H9 (cell line): ENCODE measurements at regions not wholly inside any gene's neighbourhood (a gene's known extent, or its start where the extent isn't known, plus 50 kb on each side); places are given as distances from the start of the nearest gene placed in this dataset.

Source experiments
- DNase-seq: peaks from one replicate; pipeline ENCODE4 v3.0.0-alpha.2; 2017
- H2AFZ ChIP-seq: one replicate; pipeline ENCODE4 v1.6.1; 2013; ENCODE audit warnings: mild to moderate bottlenecking, low read length, control low read depth, moderate library complexity
- H2AK5ac ChIP-seq: 2 replicates; pipeline ENCODE4 v1.6.1; 2013; ENCODE audit warnings: low read length, control low read depth, mixed read lengths; ENCODE audit not compliant: insufficient read length
- H2BK120ac ChIP-seq: one replicate; pipeline ENCODE4 v1.6.1; 2013; ENCODE audit warnings: low read depth, mild to moderate bottlenecking, low read length, control low read depth, inconsistent platforms; ENCODE audit not compliant: poor library complexity, severe bottlenecking
- H2BK12ac ChIP-seq: 2 replicates; pipeline ENCODE4 v1.6.1; 2013; ENCODE audit warnings: low read length, control low read depth, mixed read lengths, low read depth; ENCODE audit not compliant: insufficient read length
- H2BK15ac ChIP-seq: 2 replicates; pipeline ENCODE4 v1.6.1; 2013; ENCODE audit warnings: low read depth, low read length, control low read depth
- H2BK20ac ChIP-seq: one replicate; pipeline ENCODE4 v1.6.1; 2013; ENCODE audit warnings: low read depth, mild to moderate bottlenecking, low read length, control low read depth, inconsistent platforms; ENCODE audit not compliant: poor library complexity, severe bottlenecking
- H2BK5ac ChIP-seq: 2 replicates; pipeline ENCODE4 v1.6.1; 2013; ENCODE audit warnings: low read length, control low read depth, mixed read lengths; ENCODE audit not compliant: insufficient read length
- H3K14ac ChIP-seq: 2 replicates; pipeline ENCODE4 v1.6.1; 2013; ENCODE audit warnings: low read length, control low read depth; ENCODE audit not compliant: insufficient read depth
- H3K18ac ChIP-seq: 2 replicates; pipeline ENCODE4 v1.6.1; 2013; ENCODE audit warnings: low read depth, mild to moderate bottlenecking, mixed read lengths, low read length, control low read depth; ENCODE audit not compliant: insufficient read length
- H3K23ac ChIP-seq: 2 replicates; pipeline ENCODE4 v1.6.1; 2013; ENCODE audit warnings: low read length, control low read depth, mixed read lengths, low read depth; ENCODE audit not compliant: insufficient read length
- H3K23me2 ChIP-seq: 2 replicates; pipeline ENCODE4 v1.6.1; 2013; ENCODE audit warnings: low read depth, mild to moderate bottlenecking, mixed read lengths, low read length, control low read depth; ENCODE audit not compliant: insufficient read length, poor library complexity, severe bottlenecking
- H3K27ac ChIP-seq: 2 replicates; pipeline ENCODE4 v1.5.1; 2013; ENCODE audit warnings: low read length, control low read depth, mixed read lengths, low read depth; ENCODE audit not compliant: insufficient read length
- H3K27me3 ChIP-seq: 2 replicates; pipeline ENCODE4 v1.6.1; 2013; ENCODE audit warnings: low read length, control low read depth, inconsistent platforms; ENCODE audit not compliant: insufficient read depth
- H3K4ac ChIP-seq: 2 replicates; pipeline ENCODE4 v1.6.1; 2013; ENCODE audit warnings: low read depth, mild to moderate bottlenecking, control low read depth, inconsistent platforms, low read length, moderate library complexity
- H3K4me1 ChIP-seq: 2 replicates; pipeline ENCODE4 v1.6.1; 2013; ENCODE audit warnings: low read length, control low read depth, inconsistent platforms; ENCODE audit not compliant: insufficient read depth
- H3K4me2 ChIP-seq: 2 replicates; pipeline ENCODE4 v1.6.1; 2013; ENCODE audit warnings: low read length, control low read depth, mixed read lengths; ENCODE audit not compliant: insufficient read length, insufficient read depth
- H3K56ac ChIP-seq: 2 replicates; pipeline ENCODE4 v1.6.1; 2013; ENCODE audit warnings: low read depth, mild to moderate bottlenecking, mixed read lengths, low read length, control low read depth; ENCODE audit not compliant: insufficient read length
- H3K79me1 ChIP-seq: 2 replicates; pipeline ENCODE4 v1.6.1; 2013; ENCODE audit warnings: low read depth, mild to moderate bottlenecking, moderate library complexity, low read length, control low read depth, inconsistent platforms; ENCODE audit not compliant: insufficient read depth, poor library complexity, severe bottlenecking
- H3K79me2 ChIP-seq: 2 replicates; pipeline ENCODE4 v1.6.1; 2013; ENCODE audit warnings: low read length, control low read depth, inconsistent platforms; ENCODE audit not compliant: insufficient read depth
- H3K9ac ChIP-seq: 2 replicates; pipeline ENCODE4 v1.6.1; 2013; ENCODE audit warnings: low read length, control low read depth, mixed read lengths; ENCODE audit not compliant: insufficient read length; ENCODE audit errors: extremely low read depth
- H3K9me3 ChIP-seq: one replicate; pipeline ENCODE4 v1.6.1; 2013; ENCODE audit warnings: low read depth, low read length, inconsistent platforms; ENCODE audit not compliant: control insufficient read depth
- H3T11ph ChIP-seq: one replicate; pipeline ENCODE4 v1.6.1; 2013; ENCODE audit warnings: mild to moderate bottlenecking, low read length, control low read depth, inconsistent platforms
- H4K20me1 ChIP-seq: one replicate; pipeline ENCODE4 v1.6.1; 2013; ENCODE audit not compliant: control insufficient read depth, insufficient read length, insufficient read depth
- H4K5ac ChIP-seq: 2 replicates; pipeline ENCODE4 v1.6.1; 2013; ENCODE audit warnings: low read depth, mild to moderate bottlenecking, mixed read lengths, low read length, control low read depth; ENCODE audit not compliant: insufficient read length
- H4K8ac ChIP-seq: replicated peaks from 2 replicates; pipeline ENCODE4 v1.6.1; 2013; ENCODE audit warnings: low read length, control low read depth, mixed read lengths, low read depth; ENCODE audit not compliant: insufficient read length
- H4K91ac ChIP-seq: 2 replicates; pipeline ENCODE4 v1.6.1; 2013; ENCODE audit warnings: low read depth, mild to moderate bottlenecking, moderate library complexity, mixed read lengths, low read length, control low read depth; ENCODE audit not compliant: insufficient read length
- H3K27ac Mint-ChIP-seq, 3 experiments: 2 replicates in 2 of 3; 3 replicates in 1 of 3; pipeline ENCODE4 v1.8.0; 2020 to 2021; ENCODE audit warnings: mixed read lengths in 3 of 3, mild to moderate bottlenecking in 1 of 3, moderate library complexity in 1 of 3
- H3K27me3 Mint-ChIP-seq: 2 replicates; pipeline ENCODE4 v1.8.0; 2021; ENCODE audit warnings: low read depth, mild to moderate bottlenecking, moderate library complexity, mixed read lengths
- H3K36me3 Mint-ChIP-seq, 3 experiments: 2 replicates in 2 of 3; 3 replicates in 1 of 3; pipeline ENCODE4 v1.8.0; 2020 to 2021; ENCODE audit warnings: low read depth in 3 of 3, mixed read lengths in 3 of 3; ENCODE audit not compliant: insufficient read depth in 1 of 3
- H3K4me1 Mint-ChIP-seq, 2 experiments: 2 replicates each; pipeline ENCODE4 v1.8.0; 2020; ENCODE audit warnings: mixed read lengths in 2 of 2
- H3K4me3 Mint-ChIP-seq, 2 experiments: 2 replicates in 1 of 2; 3 replicates in 1 of 2; pipeline ENCODE4 v1.8.0; 2020 to 2021; ENCODE audit warnings: mild to moderate bottlenecking in 2 of 2, mixed read lengths in 2 of 2, moderate library complexity in 1 of 2
- H3K9me3 Mint-ChIP-seq, 2 experiments: 2 replicates in 1 of 2; 3 replicates in 1 of 2; pipeline ENCODE4 v1.8.0; 2020; ENCODE audit warnings: mild to moderate bottlenecking in 2 of 2, mixed read lengths in 2 of 2, moderate library complexity in 1 of 2
- CTCF ChIP-seq: fragments of 200-600 bp; sonication (generic); conservative IDR thresholded peaks from 3 replicates; pipeline ENCODE4 v1.8.0; 2021; ENCODE audit warnings: antibody characterized with exemption, mild to moderate bottlenecking
- WGBS: extraction: QIAGEN DNeasy Blood & Tissue Kit; methylation state at CpG from one replicate; pipeline ENCODE4 v1.1.7; 2013; ENCODE audit warnings: missing lambda C conversion rate, low lambda C conversion rate, mixed read lengths; ENCODE audit not compliant: insufficient read length; ENCODE audit errors: extremely low coverage; 5-methylcytosine and 5-hydroxymethylcytosine counted together

- H3K4me3 Mint-ChIP-seq, result no peak overlapping the region
- H3K27me3 Mint-ChIP-seq, result peaks cover 4% of the 10 kb centered on the region
- Histone ChIP-seq H2BK15ac (no peak overlapping the region), H2BK120ac (no peak overlapping the region), H2BK12ac (no peak overlapping the region), H3K9ac (no peak overlapping the region), H3K4ac (no peak overlapping the region), H4K5ac (no peak overlapping the region), H3K4me1 (no peaks in the 10 kb centered on the region), H3K14ac (no peak overlapping the region), H2BK20ac (no peak overlapping the region), H3K79me2 (no peaks in the 10 kb centered on the region), H2BK5ac (no peak overlapping the region), H4K8ac (no peak overlapping the region), H2AFZ (no peak overlapping the region), H3T11ph (no peak overlapping the region), H3K23ac (no peak overlapping the region), H3K4me2 (no peak overlapping the region), H2AK5ac (no peak overlapping the region), H4K20me1 (no peaks in the 10 kb centered on the region), H3K27me3 (no peaks in the 10 kb centered on the region), H3K9me3 (no peaks in the 10 kb centered on the region), H3K18ac (no peak overlapping the region), H3K27ac (no peak overlapping the region), H4K91ac (no peak overlapping the region), H3K23me2 (no peaks in the 10 kb centered on the region), H3K56ac (no peak overlapping the region), H3K79me1 (no peaks in the 10 kb centered on the region)
- peaks cover 0 to 5% (median 1%) of the 10 kb centered on the region in 3 experiments; a peak in 3 of 7 replicates for H3K36me3 Mint-ChIP-seq
- peaks cover 15% of the 10 kb centered on the region in 2 experiments for H3K9me3 Mint-ChIP-seq
- peaks cover 0 to 5% of the 10 kb centered on the region in 2 experiments; a peak in 1 of 4 replicates for H3K4me1 Mint-ChIP-seq
- H3K27ac Mint-ChIP-seq, result no peak overlapping the region
- TF ChIP-seq CTCF, result no peak
- no peak for DNase-seq
- WGBS, result no CpG with 5 or more reads among the region's 2 CpGs
Observed at GRCh38 chr3:4219227-4219568, 84.0 kb upstream of the SETMAR start.
